22Rv1 (cell line): ENCODE measurements at regions not wholly inside any gene's neighbourhood (a gene's known extent, or its start where the extent isn't known, plus 50 kb on each side); places are given as distances from the start of the nearest gene placed in this dataset.

Experiments used
- CTCF ChIP-seq: fragments of 450-650 bp; IDR thresholded peaks from 2 replicates; pipeline ENCODE4 v1.5.1; 2017; ENCODE audit warnings: mild to moderate bottlenecking
- ZFX ChIP-seq: fragments of 450-650 bp; IDR thresholded peaks from 2 replicates; pipeline ENCODE4 v1.6.1; 2017; ENCODE audit warnings: antibody characterized with exemption, borderline replicate concordance

DNA sequence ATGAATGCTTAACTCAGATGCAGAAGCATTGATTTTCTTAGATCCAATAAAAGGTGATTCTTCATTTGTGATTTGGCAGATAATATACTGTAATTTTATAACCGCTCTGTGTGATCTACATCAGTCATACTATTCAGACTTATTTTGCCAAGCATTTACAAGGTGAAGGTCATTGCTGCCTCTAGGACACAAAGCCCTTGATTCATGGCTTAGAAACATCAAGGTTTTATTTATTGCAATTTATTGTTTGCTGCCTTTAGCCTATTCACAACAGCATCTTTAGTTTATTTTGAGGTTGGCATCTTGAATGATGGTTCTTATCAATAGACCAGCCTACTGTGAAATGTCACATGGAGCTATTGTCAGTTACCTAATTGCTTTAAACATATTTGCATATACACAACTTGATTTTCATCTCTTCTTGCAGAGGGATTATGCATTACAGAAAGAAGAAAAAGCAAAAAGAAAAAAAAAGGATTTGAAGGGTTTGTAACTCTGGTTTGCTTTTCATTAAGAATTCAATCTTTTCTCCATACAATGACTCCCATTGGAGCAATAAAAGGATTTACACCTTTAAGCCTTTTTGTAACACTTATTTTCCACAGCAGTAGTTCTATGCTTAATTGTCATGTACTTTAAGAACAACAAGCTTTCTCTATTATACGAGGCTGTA lies 1371.6 kb upstream of the CELF2 start:
- TF ChIP-seq CTCF (no peak), ZFX (no peak)
